Body of pancreas (tissue), 4 donors: ENCODE measurements at regions not wholly inside any gene's neighbourhood (a gene's known extent, or its start where the extent isn't known, plus 50 kb on each side); places are given as distances from the start of the nearest gene placed in this dataset.

ENCODE experiments used
- ATAC-seq: fragments of 150-250 bp; one replicate; pipeline ENCODE4 v1.9.1; 2016
- DNase-seq, 4 donors: peaks; one replicate each; pipeline ENCODE4 v3.0.0-alpha.2; 2019
- H3K27ac ChIP-seq, 4 donors: fragments of 200-600 bp; sonication (generic); 1 replicate in 3 of 4; 2 replicates in 1 of 4; pipeline versions ENCODE4 v1.5.1 to v1.6.1; 2016 to 2019; ENCODE audit warnings: mild to moderate bottlenecking in 1 of 4, mixed read lengths in 1 of 4, moderate library complexity in 1 of 4
- H3K27me3 ChIP-seq, 2 donors: fragments of 200-600 bp; sonication (generic); one replicate each; pipeline ENCODE4 v1.6.0; 2016; ENCODE audit warnings: mild to moderate bottlenecking in 1 of 2
- H3K36me3 ChIP-seq, 2 donors: fragments of 200-600 bp; sonication (generic); replicated peaks in 1 of 2; 2 replicates each; pipeline ENCODE4 v1.5.1; 2016; ENCODE audit warnings: low read depth in 2 of 2; ENCODE audit not compliant: insufficient read depth in 1 of 2
- H3K4me1 ChIP-seq: fragments of 200-600 bp; sonication (generic); one replicate; pipeline ENCODE4 v1.6.0; 2016
- H3K4me3 ChIP-seq, 2 donors: fragments of 200-600 bp; sonication (generic); 1 replicate in 1 of 2; 2 replicates in 1 of 2; pipeline ENCODE4 v1.5.1; 2016 to 2019
- H3K9me3 ChIP-seq, 3 donors: fragments of 200-600 bp; sonication (generic); 1 replicate in 2 of 3; 2 replicates in 1 of 3; pipeline ENCODE4 v1.5.1; 2016
- CTCF ChIP-seq, 7 experiments: fragments of 450-650 bp in 4 of 7; fragments of 200-600 bp in 3 of 7; sonication (generic) in 3 of 7; IDR thresholded peaks; one replicate each; pipeline ENCODE4 v1.5.1; 2016 to 2019; ENCODE audit warnings: antibody characterized with exemption in 7 of 7
- POLR2A ChIP-seq, 3 donors: fragments of 450-650 bp; IDR thresholded peaks; one replicate each; pipeline ENCODE4 v1.6.1; 2016; ENCODE audit warnings: antibody characterized with exemption in 3 of 3, mild to moderate bottlenecking in 2 of 3
- WGBS, 2 donors: methylation state at CpG; one replicate each; pipeline ENCODE4 v1.1.5; 2017; 5-methylcytosine and 5-hydroxymethylcytosine counted together
- intact Hi-C: fragments of 100-400 bp; cut with DNase I; formaldehyde crosslinking; loops from one replicate; pipeline ENCODE4 v1.15.1; 2023

GRCh38 chr7:118045629-118046028, 138.3 kb upstream of the LSM8 start:
- no peaks in the 10 kb centered on the region for H3K27me3 ChIP-seq
- DNase-seq (no peak), ATAC-seq (no peak)
- no peaks in the 10 kb centered on the region for H3K36me3 ChIP-seq
- intact Hi-C loops = no loop called here
- H3K9me3 ChIP-seq = no peaks in the 10 kb centered on the region
- TF ChIP-seq CTCF (IDR thresholded peaks at IDR 0.05) = no peak
- no peak for TF ChIP-seq POLR2A (IDR thresholded peaks at IDR 0.05)
- WGBS, 2 donors = 56 to 60% methylated on average over 2 of the region's 2 CpGs
- H3K27ac ChIP-seq = no peak overlapping the region
- no peaks in the 10 kb centered on the region for H3K4me1 ChIP-seq
- no peak overlapping the region for H3K4me3 ChIP-seq

GRCh38 chr7:118046086-118046485, 137.9 kb upstream of the LSM8 start:
- Histone ChIP-seq H3K27me3 (no peaks in the 10 kb centered on the region), H3K27ac (no peak overlapping the region), H3K36me3 (no peaks in the 10 kb centered on the region), H3K4me1 (no peaks in the 10 kb centered on the region), H3K9me3 (no peaks in the 10 kb centered on the region), H3K4me3 (no peak overlapping the region)
- intact Hi-C loops = no loop called here
- no peak for DNase-seq
- WGBS, 2 donors = 75 to 83% methylated on average over 2 of the region's 2 CpGs
- TF ChIP-seq CTCF (IDR thresholded peaks at IDR 0.05) (no peak), POLR2A (IDR thresholded peaks at IDR 0.05) (no peak)
- ATAC-seq = no peak

GRCh38 chr7:118046801-118047200, 137.2 kb upstream of the LSM8 start:
- no peak for DNase-seq
- WGBS, 2 donors = 65 to 69% methylated on average over 2 of the region's 2 CpGs
- H3K9me3 ChIP-seq = no peaks in the 10 kb centered on the region
- H3K27me3 ChIP-seq = no peaks in the 10 kb centered on the region
- no peaks in the 10 kb centered on the region for H3K36me3 ChIP-seq
- intact Hi-C loops = no loop called here
- H3K27ac ChIP-seq = no peak overlapping the region
- TF ChIP-seq CTCF (IDR thresholded peaks at IDR 0.05) (no peak), POLR2A (IDR thresholded peaks at IDR 0.05) (no peak)
- no peaks in the 10 kb centered on the region for H3K4me1 ChIP-seq
- no peak for ATAC-seq
- no peak overlapping the region for H3K4me3 ChIP-seq

GRCh38 chr7:118052336-118052735, 131.6 kb upstream of the LSM8 start:
- no peak overlapping the region for H3K27ac ChIP-seq
- ATAC-seq (no peak), DNase-seq (no peak)
- no peaks in the 10 kb centered on the region for H3K9me3 ChIP-seq
- H3K4me3 ChIP-seq = no peak overlapping the region
- H3K27me3 ChIP-seq = no peaks in the 10 kb centered on the region
- no peaks in the 10 kb centered on the region for H3K4me1 ChIP-seq
- WGBS, 2 donors = 59 to 62% methylated on average over 6 of the region's 6 CpGs
- intact Hi-C loops = no loop called here
- H3K36me3 ChIP-seq = no peaks in the 10 kb centered on the region
- TF ChIP-seq CTCF (IDR thresholded peaks at IDR 0.05) = no peak
- TF ChIP-seq POLR2A (IDR thresholded peaks at IDR 0.05) = no peak

GRCh38 chr7:118053353-118053752, 130.6 kb upstream of the LSM8 start:
- TF ChIP-seq CTCF (IDR thresholded peaks at IDR 0.05) (no peak), POLR2A (IDR thresholded peaks at IDR 0.05) (no peak)
- H3K27me3 ChIP-seq = no peaks in the 10 kb centered on the region
- ATAC-seq (no peak), DNase-seq (peak in 2 of 4 donors; percentile 4 to 7)
- intact Hi-C loops = no loop called here
- H3K9me3 ChIP-seq = no peaks in the 10 kb centered on the region
- H3K36me3 ChIP-seq = no peaks in the 10 kb centered on the region
- 72 to 78% methylated on average over 4 of the region's 4 CpGs for WGBS, 2 donors
- no peak overlapping the region for H3K4me3 ChIP-seq
- H3K4me1 ChIP-seq = no peaks in the 10 kb centered on the region
- H3K27ac ChIP-seq = no peak overlapping the region
